ENCODE measurements at regions not wholly inside any gene's neighbourhood (a gene's known extent, or its start where the extent isn't known, plus 50 kb on each side); places are given as distances from the start of the nearest gene placed in this dataset.

GRCh38 chr19:31501427-31502195, 152.4 kb upstream of the TSHZ3 start:
- DNase-seq (ENCODE audit: low spot score) = no peak

GRCh38 chr19:31502536-31503170, 153.4 kb upstream of the TSHZ3 start:
- no peak for DNase-seq (ENCODE audit: low spot score)

- no peak for DNase-seq (ENCODE audit: low spot score)
Measured at GRCh38 chr19:31503211-31503610, 154.0 kb upstream of the TSHZ3 start.

- DNase-seq (ENCODE audit: low spot score) = no peak
Measured at GRCh38 chr19:31504221-31504620, 155.0 kb upstream of the TSHZ3 start.

- no peak for DNase-seq (ENCODE audit: low spot score)
Measured at GRCh38 chr19:31505596-31505910, 156.3 kb upstream of the TSHZ3 start.

- no peak for DNase-seq (ENCODE audit: low spot score)
Measured at GRCh38 chr19:31506102-31506501, 156.9 kb upstream of the TSHZ3 start.

GRCh38 chr19:31510635-31511034, 161.4 kb upstream of the TSHZ3 start:
- no peak for DNase-seq (ENCODE audit: low spot score)

GRCh38 chr19:31511098-31511497, 161.9 kb upstream of the TSHZ3 start:
- DNase-seq (ENCODE audit: low spot score) = no peak

GRCh38 chr19:31511696-31512095, 162.5 kb upstream of the TSHZ3 start:
- DNase-seq (ENCODE audit: low spot score) = no peak

GRCh38 chr19:31512181-31512970, 163.1 kb upstream of the TSHZ3 start:
- no peak for DNase-seq (ENCODE audit: low spot score)

GRCh38 chr19:31513841-31514240, 164.6 kb upstream of the TSHZ3 start:
- no peak for DNase-seq (ENCODE audit: low spot score)

- no peak for DNase-seq (ENCODE audit: low spot score)
Measured at GRCh38 chr19:31515931-31516330, 166.7 kb upstream of the TSHZ3 start.

GRCh38 chr19:31516756-31517155, 167.5 kb upstream of the TSHZ3 start:
- no peak for DNase-seq (ENCODE audit: low spot score)

- no peak for DNase-seq (ENCODE audit: low spot score)
Measured at GRCh38 chr19:31517224-31518180, 168.3 kb upstream of the TSHZ3 start.

- no peak for DNase-seq (ENCODE audit: low spot score)
Measured at GRCh38 chr19:31518216-31519020, 169.2 kb upstream of the TSHZ3 start.

- DNase-seq (ENCODE audit: low spot score) = no peak
Measured at GRCh38 chr19:31519256-31519655, 170.0 kb upstream of the TSHZ3 start.

GRCh38 chr19:31519908-31520307, 170.7 kb upstream of the TSHZ3 start:
- no peak for DNase-seq (ENCODE audit: low spot score)

- DNase-seq (ENCODE audit: low spot score) = no peak
Measured at GRCh38 chr19:31520633-31521032, 171.4 kb upstream of the TSHZ3 start.

GRCh38 chr19:31525610-31526147, 176.4 kb upstream of the TSHZ3 start:
- DNase-seq (ENCODE audit: low spot score) = no peak

- DNase-seq (ENCODE audit: low spot score) = no peak
Measured at GRCh38 chr19:31527443-31527842, 178.2 kb upstream of the TSHZ3 start.

- DNase-seq (ENCODE audit: low spot score) = no peak
Measured at GRCh38 chr19:31528261-31528660, 179.0 kb upstream of the TSHZ3 start.
